ENCODE measurements at regions not wholly inside any gene's neighbourhood (a gene's known extent, or its start where the extent isn't known, plus 50 kb on each side); places are given as distances from the start of the nearest gene placed in this dataset.

- DNase-seq (ENCODE audit: low spot score), result no peak
- TF ChIP-seq, protein P1, sequence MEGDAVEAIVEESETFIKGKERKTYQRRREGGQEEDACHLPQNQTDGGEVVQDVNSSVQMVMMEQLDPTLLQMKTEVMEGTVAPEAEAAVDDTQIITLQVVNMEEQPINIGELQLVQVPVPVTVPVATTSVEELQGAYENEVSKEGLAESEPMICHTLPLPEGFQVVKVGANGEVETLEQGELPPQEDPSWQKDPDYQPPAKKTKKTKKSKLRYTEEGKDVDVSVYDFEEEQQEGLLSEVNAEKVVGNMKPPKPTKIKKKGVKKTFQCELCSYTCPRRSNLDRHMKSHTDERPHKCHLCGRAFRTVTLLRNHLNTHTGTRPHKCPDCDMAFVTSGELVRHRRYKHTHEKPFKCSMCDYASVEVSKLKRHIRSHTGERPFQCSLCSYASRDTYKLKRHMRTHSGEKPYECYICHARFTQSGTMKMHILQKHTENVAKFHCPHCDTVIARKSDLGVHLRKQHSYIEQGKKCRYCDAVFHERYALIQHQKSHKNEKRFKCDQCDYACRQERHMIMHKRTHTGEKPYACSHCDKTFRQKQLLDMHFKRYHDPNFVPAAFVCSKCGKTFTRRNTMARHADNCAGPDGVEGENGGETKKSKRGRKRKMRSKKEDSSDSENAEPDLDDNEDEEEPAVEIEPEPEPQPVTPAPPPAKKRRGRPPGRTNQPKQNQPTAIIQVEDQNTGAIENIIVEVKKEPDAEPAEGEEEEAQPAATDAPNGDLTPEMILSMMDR (IDR thresholded peaks at IDR 0.05; ENCODE audit: extremely low read depth, missing control alignments), result no peak
These were observed 143.2 kb upstream of the GRIA4 start for GRCh38 chr11:105466582-105467228.

DNA sequence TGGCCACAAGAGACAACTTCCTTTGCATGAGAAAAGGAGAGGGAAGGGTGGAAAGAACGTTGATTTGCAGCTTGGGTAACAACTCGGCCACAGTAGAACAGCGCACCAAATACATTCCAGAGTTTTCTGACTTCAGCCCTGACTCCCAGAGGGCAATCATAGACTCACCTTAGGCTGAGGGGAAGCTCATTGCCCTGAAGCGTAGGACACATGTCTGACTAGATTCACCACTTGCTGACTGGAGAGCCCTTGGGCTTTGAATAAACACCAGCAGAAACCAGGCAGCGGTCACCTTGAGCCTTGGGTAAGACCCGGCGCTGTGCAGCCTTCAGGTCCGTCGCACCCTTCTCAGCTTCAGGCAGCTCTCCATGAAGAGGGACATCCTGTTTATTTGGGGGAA, 151.8 kb upstream of the GRIA4 start:
- no peak for DNase-seq (ENCODE audit: low spot score)
- TF ChIP-seq, protein P1 (IDR thresholded peaks at IDR 0.05; ENCODE audit: extremely low read depth, missing control alignments), result no peak

DNA sequence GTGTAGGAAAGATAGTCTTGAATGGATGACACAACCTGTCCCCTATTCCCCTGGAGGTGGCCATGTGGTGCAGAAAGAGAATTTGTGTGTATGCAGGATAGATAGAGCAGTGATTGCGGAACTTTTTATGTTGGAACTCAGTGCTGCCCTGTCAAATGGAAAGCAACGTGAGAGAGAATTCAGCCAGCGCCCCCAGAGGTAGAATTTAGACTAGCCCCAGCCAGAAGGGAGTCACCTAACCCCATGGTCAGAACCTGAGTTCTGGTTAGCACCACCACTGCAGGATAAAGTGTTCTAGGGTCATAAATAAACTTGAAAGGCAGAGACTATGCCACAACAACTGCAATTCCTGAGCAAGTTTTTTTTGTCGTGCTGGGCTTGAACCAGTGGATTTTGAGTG, 152.9 kb upstream of the GRIA4 start:
- TF ChIP-seq, protein P1 (IDR thresholded peaks at IDR 0.05; ENCODE audit: extremely low read depth, missing control alignments), result peak; percentile 5
- no peak for DNase-seq (ENCODE audit: low spot score)

DNA sequence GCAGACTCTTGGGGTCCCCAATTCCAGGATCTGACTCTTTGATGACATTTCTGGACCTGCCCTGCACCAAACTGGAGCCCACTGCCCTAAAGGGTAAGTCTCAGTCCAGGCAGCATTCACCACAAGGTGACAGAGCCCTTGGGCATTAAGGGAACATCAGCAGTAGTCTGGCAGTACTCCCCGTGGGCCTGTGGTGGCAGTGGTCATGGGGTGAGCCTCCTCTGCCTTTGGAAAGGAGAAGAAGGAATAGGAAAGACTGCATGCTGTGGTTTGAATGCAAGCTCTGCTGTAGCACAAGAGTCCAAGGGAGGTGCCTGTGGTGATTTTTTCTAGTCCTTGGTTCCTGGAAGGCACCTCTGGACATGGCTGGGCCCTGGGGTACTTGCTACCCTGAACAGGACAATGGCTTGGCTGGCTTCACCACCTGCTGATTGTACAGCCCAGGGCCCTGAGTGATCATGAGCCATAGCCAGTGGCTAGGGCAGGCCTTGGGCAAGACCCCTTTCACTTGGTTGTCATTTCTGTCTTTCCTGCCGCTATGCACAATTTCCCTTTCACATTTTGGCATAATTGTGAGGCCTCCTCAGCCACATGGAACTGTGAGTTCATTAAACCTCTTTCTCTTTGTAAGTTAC, 160.7 kb upstream of the GRIA4 start:
- TF ChIP-seq, protein P1 (IDR thresholded peaks at IDR 0.05; ENCODE audit: extremely low read depth, missing control alignments), result no peak
- DNase-seq (ENCODE audit: low spot score), result no peak

DNA sequence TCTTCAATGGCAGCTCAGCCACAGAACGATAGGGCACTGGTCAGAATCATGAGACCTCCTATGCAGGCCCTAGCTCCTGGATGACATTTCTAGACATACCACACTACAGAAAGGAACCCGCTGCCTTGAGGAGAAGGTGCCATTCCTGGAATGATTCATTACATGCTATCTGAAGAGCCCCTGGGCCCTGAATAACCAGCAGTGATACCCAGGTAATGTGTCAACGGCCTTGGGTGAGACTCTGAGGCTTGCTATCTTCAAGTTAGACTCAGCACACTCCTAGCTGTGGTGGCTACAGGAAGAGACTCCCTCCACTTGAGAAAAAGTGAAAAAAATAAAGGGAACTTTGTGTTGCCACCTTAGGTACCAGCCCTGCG, 161.2 kb upstream of the GRIA4 start:
- TF ChIP-seq, protein P1 (IDR thresholded peaks at IDR 0.05; ENCODE audit: extremely low read depth, missing control alignments), result no peak
- DNase-seq (ENCODE audit: low spot score), result no peak

DNA sequence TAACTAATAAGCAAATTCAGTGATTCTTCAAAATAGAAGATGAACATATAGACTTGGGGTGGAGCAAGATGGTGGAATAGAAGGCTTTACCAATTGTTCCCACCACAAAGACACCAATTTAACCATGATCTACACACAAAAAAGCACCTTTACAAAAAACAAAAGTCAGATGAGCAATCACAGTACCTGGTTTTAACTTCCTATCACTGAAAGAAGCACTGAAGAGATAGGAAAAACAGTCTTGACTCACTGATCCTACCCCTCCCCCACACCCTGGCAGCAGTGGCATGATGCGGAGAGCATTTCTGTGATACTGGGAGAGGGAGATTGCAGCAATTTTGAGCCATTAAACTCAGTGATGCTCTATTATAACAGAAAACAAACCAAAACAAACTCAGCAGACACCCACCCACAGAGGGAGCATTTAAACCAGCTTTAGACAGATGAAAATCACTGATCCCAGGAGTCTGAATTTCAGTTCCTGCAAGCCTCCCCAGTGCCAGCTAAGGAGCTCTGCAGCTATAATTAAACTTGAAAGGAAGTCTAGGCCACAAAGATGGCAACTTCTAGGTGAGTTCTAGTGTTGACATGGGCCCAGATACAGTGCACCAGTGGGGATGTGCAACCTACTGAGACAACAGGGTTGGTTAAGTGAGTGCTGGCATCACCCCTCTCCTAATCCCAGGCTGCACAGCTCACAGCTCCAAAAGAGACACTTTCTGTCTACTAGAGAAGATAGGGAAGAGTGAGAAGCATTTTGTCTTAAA, 161.8 kb upstream of the GRIA4 start:
- DNase-seq (ENCODE audit: low spot score), result no peak

More for the DNA sequence above, 161.8 kb upstream of the GRIA4 start:
- TF ChIP-seq, protein P1 (IDR thresholded peaks at IDR 0.05; ENCODE audit: extremely low read depth, missing control alignments), result no peak

Data from GM20000 (cell line).